ENCODE measurements at regions not wholly inside any gene's neighbourhood (a gene's known extent, or its start where the extent isn't known, plus 50 kb on each side); places are given as distances from the start of the nearest gene placed in this dataset.

DNA sequence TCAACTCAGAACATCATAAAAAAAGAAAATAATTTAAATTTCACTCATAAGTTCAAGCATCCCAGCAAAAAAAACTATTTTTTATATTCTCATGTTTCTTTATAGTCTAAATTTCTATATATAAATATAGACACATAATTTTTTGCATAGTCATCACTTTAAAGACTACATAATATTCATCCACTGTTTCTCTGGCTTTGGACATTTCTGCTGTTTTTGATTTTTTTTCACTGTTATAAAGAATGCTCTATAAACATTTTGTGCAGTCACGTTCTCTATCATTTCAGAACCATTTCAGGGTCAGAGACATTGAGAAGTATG, 59.7 kb upstream of the CLPB start:
- TF ChIP-seq POLR2A (IDR thresholded peaks at IDR 0.05; ENCODE audit: low read depth, low read length) (no peak), MAZ (IDR thresholded peaks at IDR 0.05; ENCODE audit: borderline replicate concordance, low read depth, low read length) (no peak), CEBPB (IDR thresholded peaks at IDR 0.05; ENCODE audit: low read depth, low read length) (no peak), RAD21 (IDR thresholded peaks at IDR 0.05; ENCODE audit: low read length) (no peak), RFX5 (IDR thresholded peaks at IDR 0.05; ENCODE audit: low read depth, low read length) (no peak), SMC3 (IDR thresholded peaks at IDR 0.05; ENCODE audit: low read depth, low read length) (no peak)
- TF ChIP-seq, protein P1, sequence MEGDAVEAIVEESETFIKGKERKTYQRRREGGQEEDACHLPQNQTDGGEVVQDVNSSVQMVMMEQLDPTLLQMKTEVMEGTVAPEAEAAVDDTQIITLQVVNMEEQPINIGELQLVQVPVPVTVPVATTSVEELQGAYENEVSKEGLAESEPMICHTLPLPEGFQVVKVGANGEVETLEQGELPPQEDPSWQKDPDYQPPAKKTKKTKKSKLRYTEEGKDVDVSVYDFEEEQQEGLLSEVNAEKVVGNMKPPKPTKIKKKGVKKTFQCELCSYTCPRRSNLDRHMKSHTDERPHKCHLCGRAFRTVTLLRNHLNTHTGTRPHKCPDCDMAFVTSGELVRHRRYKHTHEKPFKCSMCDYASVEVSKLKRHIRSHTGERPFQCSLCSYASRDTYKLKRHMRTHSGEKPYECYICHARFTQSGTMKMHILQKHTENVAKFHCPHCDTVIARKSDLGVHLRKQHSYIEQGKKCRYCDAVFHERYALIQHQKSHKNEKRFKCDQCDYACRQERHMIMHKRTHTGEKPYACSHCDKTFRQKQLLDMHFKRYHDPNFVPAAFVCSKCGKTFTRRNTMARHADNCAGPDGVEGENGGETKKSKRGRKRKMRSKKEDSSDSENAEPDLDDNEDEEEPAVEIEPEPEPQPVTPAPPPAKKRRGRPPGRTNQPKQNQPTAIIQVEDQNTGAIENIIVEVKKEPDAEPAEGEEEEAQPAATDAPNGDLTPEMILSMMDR (conservative IDR thresholded peaks at IDR 0.05; ENCODE audit: low read depth, low read length): no peak

Data from IMR-90 (cell line).